AG09319 (cell line): ENCODE measurements at regions not wholly inside any gene's neighbourhood (a gene's known extent, or its start where the extent isn't known, plus 50 kb on each side); places are given as distances from the start of the nearest gene placed in this dataset.

Experiments used
- DNase-seq: peaks from one replicate; pipeline ENCODE4 v3.0.0-alpha.2; 2010; ENCODE audit warnings: low read depth; ENCODE audit errors: extremely low read depth
- TF ChIP-seq, protein P1 (sequence below): IDR thresholded peaks from 2 replicates; pipeline ENCODE4 v1.5.1; 2011; ENCODE audit warnings: low read depth, mild to moderate bottlenecking, inconsistent platforms, low read length, moderate library complexity

DNA sequence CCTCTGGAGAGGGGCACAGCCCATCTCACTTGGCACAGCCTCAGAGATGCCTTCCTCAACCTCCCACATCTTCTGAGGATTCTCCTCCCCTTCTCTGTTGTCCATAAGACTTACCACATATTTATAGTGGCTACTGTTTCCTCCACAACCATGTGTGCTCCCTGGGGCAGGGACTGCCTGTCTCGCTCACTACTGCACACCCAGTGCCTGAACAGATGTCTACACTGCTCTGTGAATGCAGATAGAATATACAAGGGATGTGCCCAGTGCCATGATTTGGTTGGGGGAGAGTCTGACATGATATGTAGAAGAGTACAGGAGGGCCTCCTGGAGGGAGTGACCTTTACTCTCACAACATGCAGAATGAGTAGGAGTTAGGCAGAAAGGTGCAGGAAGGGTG, 67.3 kb upstream of the ANO1 start:
- TF ChIP-seq, protein P1, sequence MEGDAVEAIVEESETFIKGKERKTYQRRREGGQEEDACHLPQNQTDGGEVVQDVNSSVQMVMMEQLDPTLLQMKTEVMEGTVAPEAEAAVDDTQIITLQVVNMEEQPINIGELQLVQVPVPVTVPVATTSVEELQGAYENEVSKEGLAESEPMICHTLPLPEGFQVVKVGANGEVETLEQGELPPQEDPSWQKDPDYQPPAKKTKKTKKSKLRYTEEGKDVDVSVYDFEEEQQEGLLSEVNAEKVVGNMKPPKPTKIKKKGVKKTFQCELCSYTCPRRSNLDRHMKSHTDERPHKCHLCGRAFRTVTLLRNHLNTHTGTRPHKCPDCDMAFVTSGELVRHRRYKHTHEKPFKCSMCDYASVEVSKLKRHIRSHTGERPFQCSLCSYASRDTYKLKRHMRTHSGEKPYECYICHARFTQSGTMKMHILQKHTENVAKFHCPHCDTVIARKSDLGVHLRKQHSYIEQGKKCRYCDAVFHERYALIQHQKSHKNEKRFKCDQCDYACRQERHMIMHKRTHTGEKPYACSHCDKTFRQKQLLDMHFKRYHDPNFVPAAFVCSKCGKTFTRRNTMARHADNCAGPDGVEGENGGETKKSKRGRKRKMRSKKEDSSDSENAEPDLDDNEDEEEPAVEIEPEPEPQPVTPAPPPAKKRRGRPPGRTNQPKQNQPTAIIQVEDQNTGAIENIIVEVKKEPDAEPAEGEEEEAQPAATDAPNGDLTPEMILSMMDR = no peak
- DNase-seq = no peak

DNA sequence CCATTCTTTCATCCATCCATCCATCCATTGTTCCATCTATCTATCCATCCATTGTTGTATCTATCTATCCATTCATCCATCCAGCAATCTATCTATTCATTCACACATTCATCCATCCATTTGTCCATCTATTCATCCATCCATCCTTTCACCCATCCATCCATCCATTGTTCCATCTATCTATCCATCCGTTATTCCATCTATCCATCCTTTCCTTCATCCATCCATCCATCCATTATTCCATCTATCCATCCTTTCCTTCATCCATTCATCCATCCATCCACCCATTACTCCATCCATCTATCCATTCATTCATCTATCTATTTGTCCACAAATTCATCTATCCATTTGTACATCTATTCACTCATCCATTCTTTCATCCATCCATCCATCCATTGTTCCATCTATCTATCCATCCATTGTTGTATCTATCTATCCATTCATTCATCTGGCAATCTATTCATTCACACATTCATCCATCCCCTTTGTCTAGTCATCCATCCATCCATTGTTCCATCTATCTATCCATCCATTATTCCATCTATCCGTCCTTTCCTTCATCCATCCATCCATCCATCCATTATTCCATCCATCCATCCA, 65.9 kb upstream of the ANO1 start:
- TF ChIP-seq, protein P1 = no peak
- DNase-seq = no peak

DNA sequence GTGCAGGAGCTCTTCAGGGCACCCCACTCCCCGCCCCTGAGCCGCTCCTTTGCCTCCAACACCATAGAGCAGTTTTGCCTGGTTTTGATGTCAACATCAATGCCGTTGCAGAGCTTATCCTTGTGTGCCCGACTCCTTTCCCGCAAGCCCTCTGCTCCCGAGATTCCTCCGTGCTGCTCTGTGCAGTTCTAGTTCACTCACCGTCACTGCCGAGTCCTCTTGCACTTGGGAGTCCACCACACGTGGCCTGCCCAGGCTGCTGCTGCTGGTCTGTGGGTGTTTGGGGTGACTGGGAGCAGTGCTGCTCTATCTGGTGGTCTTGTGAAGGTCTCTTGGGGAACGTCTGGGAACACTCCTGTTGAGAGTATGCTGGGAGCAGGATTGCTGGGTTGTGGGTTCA, 63.8 kb upstream of the ANO1 start:
- DNase-seq = no peak
- TF ChIP-seq, protein P1 = no peak

DNA sequence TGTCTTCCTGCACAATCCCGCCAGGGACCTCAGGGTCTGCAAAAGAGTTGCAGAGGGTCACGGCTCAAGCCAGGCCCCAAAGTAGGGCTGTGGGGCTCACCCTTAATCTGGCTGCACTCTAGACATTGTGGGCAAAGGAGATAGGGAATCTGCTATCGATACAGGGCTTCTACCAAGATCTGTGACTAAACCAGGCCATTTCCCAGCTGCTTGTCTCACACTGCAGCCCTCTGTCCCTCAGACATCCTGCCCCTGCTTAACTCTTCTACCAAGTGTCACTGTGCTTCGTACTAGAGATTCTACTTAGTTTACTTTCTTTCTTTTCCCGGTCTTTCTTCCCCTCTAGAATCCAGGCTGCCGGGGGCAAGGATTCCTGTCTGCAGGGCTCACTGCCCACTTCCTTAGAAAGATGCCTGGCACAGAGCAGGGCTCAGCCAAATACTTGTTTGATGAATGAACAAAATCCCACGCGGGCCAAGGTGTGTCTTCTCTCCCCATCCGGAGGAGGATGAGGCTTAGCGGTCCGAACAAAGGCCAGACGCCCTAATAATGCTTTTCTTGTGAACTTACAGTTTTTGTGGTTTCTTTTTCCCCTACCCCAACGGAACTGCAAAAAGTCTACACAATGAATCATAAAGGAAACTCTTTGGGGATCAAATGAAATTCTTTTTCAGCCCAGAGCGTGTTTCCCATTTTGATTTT, 61.3 kb upstream of the ANO1 start:
- DNase-seq = peak; percentile 23
- TF ChIP-seq, protein P1 = no peak

DNA sequence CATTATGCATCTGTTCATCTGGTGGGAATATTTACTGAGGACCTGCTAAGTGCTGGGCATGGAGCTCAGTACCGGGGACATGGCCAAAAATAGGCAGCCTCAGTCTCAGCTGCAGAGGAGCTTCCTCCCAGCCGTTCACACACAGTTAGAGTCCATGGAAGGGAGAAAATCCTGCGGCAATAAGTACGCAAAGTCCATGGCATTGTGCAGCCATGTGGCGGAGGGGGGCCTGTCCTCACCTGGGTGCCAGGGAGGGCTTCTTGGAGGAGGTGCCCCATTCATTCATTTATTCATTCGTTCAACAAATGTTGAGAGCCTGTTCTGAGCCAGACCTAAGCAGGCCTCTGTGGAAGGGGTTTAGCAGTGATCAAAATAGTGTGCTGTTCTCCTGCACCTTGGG, 59.3 kb upstream of the ANO1 start:
- TF ChIP-seq, protein P1 = no peak
- DNase-seq = no peak

DNA sequence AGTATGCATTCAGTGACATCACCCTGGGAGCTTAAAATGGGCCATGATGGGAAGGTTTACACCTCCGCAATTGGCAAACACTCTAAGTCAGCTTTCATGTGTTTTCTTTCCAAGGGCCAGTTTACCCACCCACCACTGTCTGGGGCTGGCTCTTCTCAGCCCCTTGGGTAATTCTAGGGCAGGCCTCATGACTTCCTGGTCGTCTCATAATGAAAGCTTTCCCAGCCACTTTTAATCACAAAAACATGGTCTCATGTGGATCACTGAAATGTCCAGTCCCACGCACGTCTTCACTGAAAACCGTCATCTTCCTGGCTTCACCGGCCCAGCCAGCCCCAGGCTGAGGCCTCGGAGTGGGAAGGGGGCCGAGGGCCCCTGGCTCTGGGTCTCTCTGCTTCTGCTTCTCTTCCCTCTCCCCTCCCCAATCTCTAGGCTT, 58.5 kb upstream of the ANO1 start:
- DNase-seq = peak; percentile 40
- TF ChIP-seq, protein P1 = no peak

DNA sequence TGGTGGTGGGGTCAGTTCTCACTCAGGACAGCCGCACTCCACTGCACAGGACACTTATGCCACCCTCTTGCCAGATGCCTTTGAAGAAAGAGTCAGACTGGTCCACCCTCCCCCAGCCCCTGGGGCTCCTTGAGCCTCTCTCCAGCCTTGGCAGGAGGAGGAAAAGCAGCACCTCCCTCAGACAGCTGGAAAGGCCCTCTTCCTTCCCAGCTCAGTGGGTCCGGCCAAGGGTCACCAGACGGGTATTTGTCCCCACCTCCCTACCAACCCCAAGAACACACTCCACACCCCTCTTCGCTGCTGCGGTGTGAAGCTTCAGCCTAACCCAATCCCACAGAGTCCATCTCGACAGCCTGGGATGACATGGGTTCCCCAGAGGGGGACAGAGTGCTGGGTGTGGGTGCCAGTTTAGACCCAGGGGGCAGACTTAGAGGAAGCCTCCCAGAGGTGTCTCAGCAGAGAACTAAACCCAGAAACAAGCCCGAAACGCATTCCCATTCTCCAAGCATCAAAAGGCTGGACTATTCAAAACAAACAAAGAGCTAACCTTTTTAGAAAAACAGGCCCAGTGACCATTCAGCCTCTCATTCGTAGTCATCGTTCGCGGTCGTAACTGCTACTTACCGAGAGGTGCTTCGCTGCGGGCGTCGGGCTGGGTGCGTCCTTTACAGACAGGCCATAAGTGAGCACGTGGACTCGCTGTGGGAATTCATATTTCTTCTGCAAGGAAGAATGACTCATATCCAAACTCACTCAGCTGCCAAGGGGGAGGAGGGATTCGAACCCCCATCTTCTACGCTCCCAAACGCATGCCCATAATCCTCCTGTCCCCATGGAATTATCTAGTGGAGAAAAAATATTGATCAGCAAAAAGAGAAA, 57.5 kb upstream of the ANO1 start:
- DNase-seq = no peak
- TF ChIP-seq, protein P1 = no peak
